ENCODE measurements at regions not wholly inside any gene's neighbourhood (a gene's known extent, or its start where the extent isn't known, plus 50 kb on each side); places are given as distances from the start of the nearest gene placed in this dataset.

DNA sequence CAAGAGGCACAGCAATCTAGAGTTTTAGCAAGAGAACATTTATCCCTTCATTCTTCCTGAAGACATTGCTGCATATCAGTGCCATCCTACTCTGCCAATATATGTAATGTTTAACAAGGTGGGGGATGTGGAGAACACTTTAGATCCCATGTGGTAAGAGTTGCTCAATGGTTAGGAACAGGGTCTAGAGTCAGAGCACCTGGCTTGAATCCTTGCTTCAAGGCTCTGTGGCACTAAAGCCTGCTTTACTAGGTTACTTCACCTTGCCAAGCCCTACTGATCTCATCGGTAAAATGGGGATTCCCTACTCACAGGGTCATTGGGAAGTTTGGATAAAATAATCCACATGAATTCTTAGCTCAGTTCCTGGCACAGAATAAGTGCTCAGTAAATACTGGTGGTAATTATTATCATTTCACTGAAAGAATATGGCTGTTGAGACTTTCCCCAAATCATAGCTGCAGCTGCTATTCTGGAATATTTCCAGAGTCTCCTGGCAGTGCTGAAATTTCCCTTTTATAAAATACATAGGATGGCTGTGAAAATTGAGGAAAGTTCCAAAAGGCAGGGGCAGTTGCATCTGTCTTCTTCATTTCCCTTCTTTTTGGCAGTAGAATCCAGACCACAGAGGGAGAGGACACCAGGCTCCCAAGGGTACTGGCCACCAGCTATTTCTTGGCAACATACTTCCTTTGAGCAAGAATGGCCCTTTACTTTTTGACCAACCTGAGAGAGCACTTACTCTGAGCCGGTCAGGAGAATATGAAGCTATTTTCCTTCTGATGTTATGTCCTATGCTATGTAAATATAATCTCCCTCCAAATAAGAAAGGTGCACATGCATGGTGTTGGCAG is 142.8 kb downstream of the PALM2AKAP2 start:
- TF ChIP-seq, protein P1, sequence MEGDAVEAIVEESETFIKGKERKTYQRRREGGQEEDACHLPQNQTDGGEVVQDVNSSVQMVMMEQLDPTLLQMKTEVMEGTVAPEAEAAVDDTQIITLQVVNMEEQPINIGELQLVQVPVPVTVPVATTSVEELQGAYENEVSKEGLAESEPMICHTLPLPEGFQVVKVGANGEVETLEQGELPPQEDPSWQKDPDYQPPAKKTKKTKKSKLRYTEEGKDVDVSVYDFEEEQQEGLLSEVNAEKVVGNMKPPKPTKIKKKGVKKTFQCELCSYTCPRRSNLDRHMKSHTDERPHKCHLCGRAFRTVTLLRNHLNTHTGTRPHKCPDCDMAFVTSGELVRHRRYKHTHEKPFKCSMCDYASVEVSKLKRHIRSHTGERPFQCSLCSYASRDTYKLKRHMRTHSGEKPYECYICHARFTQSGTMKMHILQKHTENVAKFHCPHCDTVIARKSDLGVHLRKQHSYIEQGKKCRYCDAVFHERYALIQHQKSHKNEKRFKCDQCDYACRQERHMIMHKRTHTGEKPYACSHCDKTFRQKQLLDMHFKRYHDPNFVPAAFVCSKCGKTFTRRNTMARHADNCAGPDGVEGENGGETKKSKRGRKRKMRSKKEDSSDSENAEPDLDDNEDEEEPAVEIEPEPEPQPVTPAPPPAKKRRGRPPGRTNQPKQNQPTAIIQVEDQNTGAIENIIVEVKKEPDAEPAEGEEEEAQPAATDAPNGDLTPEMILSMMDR (IDR thresholded peaks at IDR 0.05; ENCODE audit: borderline replicate concordance, control extremely low read depth, extremely low read depth, insufficient read depth, missing control alignments): no peak
- in situ Hi-C loops (cut with MboI; ENCODE audit: low sequenced_read_pairs, unreplicated experiment): no loop called here
- DNase-seq (ENCODE audit: low spot score): no peak

DNA sequence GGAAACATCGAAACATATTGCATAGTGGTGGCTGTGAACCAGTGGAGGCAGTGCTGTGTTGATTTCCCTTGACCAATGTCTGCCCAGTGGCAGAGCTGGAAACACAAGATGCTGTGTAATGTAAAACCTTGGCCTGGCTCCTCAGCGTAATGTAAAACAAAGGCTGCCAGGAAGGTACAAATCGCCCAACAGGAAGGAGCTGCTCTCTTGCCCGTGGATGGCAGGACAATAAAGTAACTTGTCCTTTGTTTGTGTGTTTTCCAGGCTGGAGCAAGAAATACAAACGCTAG is 143.4 kb downstream of the PALM2AKAP2 start:
- TF ChIP-seq, protein P1 (IDR thresholded peaks at IDR 0.05; ENCODE audit: borderline replicate concordance, control extremely low read depth, extremely low read depth, insufficient read depth, missing control alignments): no peak
- in situ Hi-C loops (cut with MboI; ENCODE audit: low sequenced_read_pairs, unreplicated experiment): no loop called here
- no peak for DNase-seq (ENCODE audit: low spot score)

DNA sequence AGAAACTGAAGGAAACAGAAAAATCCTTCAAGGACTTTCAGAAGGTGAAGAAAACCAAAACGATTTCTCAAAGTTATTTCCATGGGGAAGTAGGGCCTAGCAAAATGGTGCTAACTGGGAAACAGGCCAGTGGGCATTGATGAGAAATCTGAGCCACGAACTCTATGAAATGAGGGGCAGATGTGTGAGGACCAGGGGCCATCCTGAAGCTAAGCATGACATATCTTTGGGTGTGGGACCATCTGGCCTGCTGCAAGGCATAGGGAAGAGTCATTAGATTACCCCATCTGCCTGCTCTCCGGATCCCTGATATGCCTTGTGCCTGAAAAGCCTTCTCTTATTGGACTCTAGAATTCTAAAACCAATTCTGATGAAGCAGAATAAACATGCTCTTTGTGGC is 143.8 kb downstream of the PALM2AKAP2 start:
- no peak for DNase-seq (ENCODE audit: low spot score)
- TF ChIP-seq, protein P1 (IDR thresholded peaks at IDR 0.05; ENCODE audit: borderline replicate concordance, control extremely low read depth, extremely low read depth, insufficient read depth, missing control alignments): no peak
- in situ Hi-C loops (cut with MboI; ENCODE audit: low sequenced_read_pairs, unreplicated experiment): no loop called here

DNA sequence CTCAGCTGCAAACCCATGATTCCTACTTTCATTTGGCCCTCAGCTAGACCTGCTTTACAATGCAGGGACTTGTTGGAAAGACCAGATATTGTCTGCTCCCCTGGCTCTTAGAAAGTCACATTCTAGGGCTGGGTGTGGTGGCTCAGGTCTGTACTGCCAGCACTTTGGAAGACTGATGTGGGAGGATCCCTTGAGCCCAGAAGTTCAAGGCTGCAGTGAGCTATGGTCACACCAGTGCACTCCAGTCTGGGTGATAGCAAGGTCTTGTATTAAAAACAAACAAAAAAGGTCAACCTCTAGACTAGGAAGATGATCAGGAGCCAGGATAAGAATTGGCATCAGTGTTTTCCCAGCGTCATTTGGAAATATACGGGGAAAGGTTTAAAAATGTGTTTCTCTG is 145.8 kb downstream of the PALM2AKAP2 start:
- TF ChIP-seq, protein P1 (IDR thresholded peaks at IDR 0.05; ENCODE audit: borderline replicate concordance, control extremely low read depth, extremely low read depth, insufficient read depth, missing control alignments): no peak
- in situ Hi-C loops (cut with MboI; ENCODE audit: low sequenced_read_pairs, unreplicated experiment): no loop called here
- DNase-seq (ENCODE audit: low spot score): no peak

DNA sequence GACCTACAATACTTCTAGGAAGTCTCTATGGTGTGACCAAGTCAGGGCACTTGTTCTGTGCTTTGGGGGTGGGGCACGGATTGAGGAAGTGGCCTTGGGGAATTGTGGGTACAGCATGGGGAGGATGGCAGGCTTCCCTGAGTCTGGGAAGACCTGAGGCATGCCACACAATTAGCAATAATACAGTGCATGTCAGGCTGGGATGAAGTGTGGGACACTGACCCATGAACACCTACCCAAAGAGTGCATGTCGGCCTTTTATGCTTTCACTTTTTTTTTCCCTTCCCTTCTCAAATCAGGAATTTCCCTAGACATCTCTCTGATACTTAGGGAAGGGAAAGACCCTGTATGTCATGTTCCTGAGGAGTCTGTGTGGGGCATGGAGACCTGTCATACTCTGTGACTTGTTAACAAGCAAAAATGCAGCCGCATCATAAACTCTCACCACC is 146.4 kb downstream of the PALM2AKAP2 start:
- in situ Hi-C loops (cut with MboI; ENCODE audit: low sequenced_read_pairs, unreplicated experiment): no loop called here
- no peak for DNase-seq (ENCODE audit: low spot score)
- TF ChIP-seq, protein P1 (IDR thresholded peaks at IDR 0.05; ENCODE audit: borderline replicate concordance, control extremely low read depth, extremely low read depth, insufficient read depth, missing control alignments): no peak

DNA sequence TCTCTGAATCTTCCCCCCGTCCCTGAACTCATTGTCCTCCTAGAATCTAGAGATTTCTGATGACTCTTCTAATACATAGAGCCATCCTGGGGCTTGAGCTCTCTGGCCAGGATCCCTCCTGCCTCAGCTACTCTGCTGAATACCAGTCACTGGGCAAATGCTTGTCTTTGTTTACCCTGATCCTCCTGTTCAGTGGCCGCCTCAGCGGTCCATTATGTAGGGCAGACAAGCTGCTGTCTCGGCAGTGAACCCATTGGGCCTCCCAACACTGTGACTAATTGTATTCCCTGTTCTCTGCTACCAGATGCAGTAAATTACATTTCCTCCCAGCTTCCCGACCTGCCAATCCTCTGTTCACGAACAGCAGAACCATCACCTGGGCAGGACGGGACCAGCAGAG is 151.6 kb downstream of the PALM2AKAP2 start:
- TF ChIP-seq, protein P1 (IDR thresholded peaks at IDR 0.05; ENCODE audit: borderline replicate concordance, control extremely low read depth, extremely low read depth, insufficient read depth, missing control alignments): no peak
- in situ Hi-C loops (cut with MboI; ENCODE audit: low sequenced_read_pairs, unreplicated experiment): no loop called here
- no peak for DNase-seq (ENCODE audit: low spot score)

Measured in GM13976 (cell line).